Effector CD4-positive, alpha-beta T cell (primary cell): ENCODE measurements at regions not wholly inside any gene's neighbourhood (a gene's known extent, or its start where the extent isn't known, plus 50 kb on each side); places are given as distances from the start of the nearest gene placed in this dataset.

Experiments
- DNase-seq: peaks from one replicate; pipeline ENCODE4 v3.0.0-alpha.2; 2020

DNA sequence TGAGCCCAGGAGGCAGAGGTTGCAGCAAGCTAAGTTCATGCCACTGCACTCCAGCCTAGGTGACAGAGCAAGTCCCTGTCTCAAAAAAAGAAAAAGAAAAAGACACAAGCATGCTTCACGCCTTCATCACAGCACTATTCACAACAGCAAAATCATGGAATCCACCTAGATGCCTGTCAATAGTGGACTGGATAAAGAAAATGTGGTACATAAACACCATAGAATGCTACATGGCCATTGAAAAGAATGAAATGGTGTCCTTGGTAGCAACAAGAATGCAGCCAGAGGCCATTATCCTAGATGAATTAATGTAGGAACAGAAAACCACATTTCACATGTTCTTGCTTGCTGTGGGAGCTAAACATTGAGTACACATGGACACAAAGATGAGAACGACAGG is 392.6 kb downstream of the EIPR1 start:
- no peak for DNase-seq

DNA sequence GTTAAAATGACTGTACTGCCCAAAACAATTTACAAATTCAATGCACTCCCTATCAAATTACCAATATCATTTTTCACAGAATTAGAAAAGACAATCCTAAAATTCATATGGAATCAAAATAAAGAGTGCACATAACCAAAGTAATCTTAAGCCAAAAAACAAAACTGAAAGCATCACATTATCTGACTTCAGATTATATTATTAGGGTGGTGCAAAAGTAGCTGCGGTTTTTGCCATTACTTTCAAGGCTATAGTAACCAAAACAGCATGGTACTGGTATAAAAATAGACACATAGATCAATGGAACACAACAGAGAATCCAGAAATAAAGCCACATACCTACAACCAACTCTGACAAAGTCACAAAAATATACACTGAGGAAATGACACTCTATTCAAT is 396.6 kb downstream of the EIPR1 start:
- DNase-seq, result no peak

DNA sequence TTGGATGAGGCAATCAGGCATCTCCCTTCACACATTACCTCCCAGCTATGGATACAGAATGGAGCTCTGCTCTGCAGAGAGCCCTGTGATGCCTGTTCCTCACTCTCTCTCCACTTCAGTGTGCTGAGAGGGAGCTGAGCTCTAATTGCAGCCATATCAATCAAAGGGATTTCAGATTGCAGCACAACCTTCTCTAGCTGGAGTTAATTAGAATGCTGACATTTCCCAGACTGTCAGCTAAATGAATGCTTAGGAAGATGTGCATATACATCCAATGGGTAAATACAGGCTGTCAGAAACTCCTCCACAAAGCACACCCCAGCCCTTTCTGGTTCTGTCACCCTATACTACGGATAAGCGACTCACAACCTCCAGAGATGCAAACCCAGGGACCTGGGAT is 402.6 kb downstream of the EIPR1 start:
- DNase-seq, result no peak

DNA sequence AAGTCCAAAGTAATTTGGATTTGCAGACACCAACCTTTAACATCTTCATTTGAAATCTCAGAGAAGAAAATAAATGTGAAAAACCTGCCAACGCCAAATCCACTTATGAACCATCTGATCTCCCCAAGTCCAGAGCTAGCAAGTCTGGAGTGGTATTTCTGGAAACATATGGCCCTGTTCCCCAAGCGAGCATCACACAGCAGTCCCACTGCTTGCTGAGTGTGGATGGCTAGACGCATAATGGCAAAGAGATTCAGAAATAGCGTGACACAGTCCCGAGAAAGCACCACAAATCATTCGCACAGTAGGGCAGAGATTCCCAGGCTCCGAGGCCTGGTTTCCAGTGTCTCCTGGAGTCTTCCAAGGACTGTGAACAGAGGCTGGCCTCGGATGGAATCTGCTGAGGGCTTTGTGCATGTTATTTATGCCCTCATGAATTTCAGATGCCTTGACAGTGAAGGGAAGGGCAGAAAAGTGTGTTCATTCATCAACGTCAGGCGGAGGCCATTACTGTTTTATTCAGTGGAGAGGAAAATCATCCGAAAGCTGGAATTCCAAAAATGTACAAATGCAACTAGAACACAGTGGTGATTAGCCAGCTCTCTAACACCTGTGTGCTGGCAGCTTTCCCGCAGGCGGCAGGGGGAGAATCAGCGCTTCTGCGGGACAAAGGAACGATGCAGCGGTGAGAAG is 417.0 kb downstream of the EIPR1 start:
- DNase-seq, result no peak

DNA sequence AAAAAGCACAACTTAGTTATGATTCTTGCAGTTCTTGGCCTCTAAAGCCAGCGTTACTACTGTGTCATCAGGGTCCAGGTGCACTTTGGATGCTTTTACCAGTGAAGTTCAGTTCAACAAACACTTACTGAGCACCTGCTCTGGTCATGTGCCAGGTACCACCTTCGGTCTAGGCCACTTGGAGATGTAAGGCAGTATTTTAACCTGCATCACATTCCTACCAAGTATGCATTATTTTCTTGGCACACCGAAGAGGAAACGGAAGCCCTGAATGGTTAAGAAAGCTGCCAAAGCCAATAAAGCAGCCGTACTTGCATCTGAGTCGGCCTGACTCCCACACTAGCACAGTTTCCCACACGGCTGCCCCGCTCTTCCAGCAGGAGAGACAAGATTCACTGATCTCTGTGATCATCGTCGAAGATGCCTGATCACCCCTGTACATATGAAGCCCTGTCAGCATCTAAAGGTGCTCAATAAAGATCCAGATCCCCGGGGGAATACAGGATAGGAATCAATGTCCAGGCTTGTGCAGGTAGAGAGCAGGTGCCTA is 427.1 kb downstream of the EIPR1 start:
- DNase-seq, result no peak

DNA sequence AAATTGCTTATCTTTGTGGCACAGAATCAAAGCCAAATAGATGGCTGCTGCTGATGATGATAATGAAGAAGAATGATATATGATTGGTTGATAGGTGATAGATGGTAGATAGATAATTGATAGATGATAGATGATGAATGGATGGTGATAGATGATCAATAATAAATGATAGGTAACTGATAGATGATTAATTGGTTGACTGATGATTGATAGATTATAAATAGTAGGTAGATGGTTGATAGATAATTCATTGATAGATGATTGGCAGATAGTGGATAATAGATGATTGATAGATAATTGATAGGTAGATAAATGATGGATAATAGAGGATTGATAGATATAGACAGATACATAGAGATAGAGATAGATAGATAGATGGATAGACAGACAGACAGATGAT is 430.2 kb downstream of the EIPR1 start:
- no peak for DNase-seq

DNA sequence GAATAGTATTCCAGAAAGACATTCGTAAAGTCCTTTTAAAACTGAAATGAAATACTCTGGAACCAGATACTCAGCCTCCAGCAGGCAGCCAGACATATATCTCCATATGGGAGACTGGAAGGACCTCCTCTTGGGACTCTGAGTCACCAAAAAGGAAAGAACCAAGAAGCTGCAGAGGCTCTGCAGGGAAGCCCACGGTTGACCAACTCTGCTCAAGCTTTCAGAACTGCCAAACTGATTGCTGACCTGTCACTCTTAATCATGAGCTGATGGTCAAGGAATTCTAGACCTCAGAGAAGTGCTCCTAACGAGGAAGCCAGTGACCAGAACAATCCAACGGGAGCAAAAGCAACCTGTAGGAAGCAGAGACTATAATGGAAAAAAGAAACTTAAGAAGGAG is 434.7 kb downstream of the EIPR1 start:
- no peak for DNase-seq

DNA sequence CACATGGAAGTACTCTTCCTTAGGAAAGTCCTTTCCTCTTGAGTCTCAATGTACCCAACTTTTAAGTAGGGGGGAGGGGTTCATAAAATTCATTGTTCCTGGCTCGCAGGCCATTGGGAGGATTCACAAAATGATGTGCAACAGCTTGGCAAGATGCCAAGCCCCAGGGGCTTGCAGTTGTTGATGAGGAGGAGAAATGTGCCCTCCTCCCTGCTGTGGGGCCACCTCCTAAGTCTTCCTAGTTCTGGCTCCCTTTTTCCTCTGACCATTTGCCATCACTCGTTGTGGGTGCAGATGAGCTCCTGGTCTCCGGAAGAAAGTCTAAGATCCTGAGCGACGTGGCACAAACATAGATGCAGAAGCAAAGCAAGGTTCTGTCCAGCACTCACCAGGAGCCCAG is 435.4 kb downstream of the EIPR1 start:
- DNase-seq, result no peak

DNA sequence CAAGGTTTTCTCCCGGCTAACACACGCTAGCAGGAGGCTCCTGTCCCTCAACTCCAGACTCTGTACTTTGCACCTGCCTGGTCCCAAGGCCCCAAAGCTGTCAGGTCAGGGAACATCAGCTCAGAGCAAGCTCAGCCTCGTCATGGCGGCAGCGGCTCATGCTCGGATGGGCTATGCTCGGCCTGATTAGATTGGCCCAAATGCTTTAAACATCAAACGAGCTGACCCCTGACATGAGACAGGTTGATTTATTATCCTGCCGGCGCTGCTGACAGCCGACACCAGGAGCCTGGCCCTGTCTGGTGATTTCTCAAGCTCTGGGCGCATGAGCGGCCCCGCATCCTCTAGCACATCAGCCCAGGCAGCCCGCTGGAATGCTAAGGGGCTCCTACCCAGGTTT is 436.4 kb downstream of the EIPR1 start:
- DNase-seq, result no peak

DNA sequence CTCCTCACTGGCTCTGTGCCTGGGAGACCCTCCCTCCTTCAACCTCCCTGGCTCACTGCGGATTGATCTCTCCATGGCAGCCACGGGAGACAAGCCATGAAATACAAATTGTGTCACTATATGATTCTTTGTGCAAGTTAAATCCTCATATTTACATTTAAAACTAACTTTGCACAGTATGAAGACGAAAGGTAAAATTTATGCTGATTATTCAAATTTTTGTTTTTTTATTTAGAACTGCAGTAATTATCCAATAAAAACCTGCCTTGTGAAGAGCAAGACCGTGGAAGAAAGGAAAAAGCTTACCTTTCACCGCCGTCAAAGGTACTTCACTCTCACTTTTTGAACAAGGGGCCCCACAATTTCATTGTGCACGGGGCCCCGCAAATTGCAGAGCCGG is 436.9 kb downstream of the EIPR1 start:
- no peak for DNase-seq

DNA sequence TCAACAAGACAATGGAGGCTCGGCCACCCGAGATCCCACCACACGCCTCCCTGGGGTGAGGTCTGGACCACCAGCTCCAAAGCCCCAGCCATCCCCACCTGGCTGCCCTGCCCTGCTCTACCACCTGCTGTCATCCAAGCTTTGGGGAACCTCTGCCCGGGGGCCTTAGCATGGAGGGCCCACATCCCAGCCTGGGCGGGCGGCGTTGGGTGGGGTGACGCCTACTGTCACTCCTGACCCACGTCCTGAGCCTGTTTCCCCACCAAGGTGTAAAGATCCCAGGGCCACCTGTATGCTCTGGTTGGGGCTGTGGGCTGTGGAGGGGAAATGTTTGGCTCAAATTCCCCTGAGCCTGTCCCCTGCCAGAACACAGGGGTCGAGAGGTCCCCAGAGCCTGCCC is 437.6 kb downstream of the EIPR1 start:
- DNase-seq, result no peak

DNA sequence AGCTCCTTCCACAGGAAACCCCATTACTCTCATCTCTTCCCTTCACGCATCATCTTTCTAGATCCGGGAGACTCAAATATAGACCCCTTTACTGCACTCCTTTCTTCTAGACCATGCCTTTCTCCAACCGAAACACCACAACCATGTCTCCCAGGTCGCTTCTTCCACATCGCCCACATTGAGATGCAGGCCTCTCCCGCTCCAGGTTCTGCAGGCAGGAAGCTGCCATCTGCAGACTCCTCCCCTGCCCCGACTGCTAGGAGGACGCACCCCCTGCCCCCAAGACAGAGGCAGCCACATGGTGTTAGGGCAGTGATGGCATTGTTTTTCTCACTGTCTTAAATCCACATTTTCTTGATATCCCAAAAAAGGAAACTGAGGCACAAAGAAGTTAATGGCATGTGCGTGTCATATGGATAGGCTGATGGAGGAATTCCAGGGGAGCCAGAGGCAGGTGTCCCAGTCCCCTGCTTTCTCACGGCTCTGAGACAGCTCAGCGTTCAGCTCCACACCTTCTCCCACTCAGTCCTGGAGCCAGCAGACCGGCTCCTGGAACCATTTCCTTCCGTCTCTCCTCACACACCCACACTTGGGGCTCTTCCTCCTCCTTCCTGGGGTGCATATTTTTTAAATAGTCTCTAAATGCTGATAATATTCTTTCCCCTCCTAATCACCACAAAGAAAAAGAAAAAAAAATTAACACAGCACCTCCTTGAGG is 438.4 kb downstream of the EIPR1 start:
- DNase-seq, result no peak

DNA sequence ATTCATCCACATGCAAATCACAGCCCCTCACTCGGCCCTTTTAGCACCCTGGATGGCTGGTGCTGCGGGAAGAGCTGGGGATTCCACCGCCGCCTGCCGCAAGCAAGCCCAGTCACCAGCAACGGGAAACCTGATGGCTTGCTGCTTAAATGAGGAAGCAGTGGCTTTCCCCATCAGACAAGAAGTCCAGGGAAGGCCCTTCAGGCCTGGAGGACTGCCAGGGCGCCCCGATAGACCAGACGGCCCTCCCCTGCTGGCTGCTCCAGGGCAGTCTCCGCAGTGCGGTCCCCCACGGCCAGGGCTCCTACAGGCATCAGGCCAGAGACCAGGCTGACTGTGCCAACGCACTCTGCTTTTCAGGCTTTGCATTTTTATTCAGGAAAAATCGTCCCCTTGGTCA is 439.1 kb downstream of the EIPR1 start:
- no peak for DNase-seq

DNA sequence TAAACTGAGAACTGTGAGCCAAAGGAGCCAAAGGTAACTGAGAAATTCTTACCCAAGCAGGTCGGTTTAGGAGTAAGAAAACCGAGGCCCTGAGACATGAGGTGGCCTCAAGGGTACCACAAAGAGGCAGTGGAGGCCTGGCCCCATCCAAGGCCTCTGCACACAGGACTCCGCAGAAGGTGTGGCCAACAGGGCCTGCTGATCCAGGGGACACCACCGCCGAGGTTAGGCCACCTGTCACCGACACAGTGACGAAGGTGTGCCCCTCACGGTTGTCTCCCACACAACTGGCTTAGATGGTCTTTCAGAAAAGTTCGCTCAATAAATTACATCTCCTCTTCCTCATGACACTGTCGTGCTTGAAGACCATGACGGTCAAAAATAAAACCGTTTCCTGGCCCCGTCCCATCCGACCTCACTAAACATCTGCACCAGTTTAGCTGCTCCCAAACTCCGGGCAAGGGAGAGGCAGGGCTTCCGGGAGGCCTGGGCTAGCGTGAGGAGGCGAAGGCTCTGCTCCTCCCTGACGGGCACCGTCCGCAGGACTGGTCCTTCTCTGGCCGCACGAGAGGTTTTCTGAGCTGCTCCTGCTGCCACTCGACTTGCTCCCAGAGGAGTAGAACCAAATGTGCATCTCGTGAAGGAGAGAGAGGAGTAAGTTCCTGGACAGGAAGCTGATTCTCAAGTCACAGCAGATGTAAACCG is 442.0 kb downstream of the EIPR1 start:
- DNase-seq, result no peak

DNA sequence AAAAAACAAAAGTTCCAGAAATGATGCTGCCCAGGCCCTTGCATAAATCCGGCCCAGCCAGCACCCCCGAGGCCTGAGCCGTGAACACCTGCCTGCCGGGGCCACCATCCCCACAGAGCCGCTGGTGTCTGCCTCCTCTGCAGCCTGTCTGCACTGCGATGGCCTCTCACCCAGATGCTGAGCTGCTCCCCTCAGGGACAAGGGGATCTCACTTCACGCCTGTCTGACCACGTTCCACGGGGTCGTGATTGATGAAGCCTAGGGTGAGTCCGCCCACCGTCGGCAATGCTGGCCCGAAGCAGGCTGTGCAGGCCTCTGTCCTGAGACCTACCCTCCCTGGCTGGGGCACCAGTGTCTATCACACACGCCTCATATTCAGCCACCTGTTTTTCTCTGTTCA is 444.2 kb downstream of the EIPR1 start:
- no peak for DNase-seq

DNA sequence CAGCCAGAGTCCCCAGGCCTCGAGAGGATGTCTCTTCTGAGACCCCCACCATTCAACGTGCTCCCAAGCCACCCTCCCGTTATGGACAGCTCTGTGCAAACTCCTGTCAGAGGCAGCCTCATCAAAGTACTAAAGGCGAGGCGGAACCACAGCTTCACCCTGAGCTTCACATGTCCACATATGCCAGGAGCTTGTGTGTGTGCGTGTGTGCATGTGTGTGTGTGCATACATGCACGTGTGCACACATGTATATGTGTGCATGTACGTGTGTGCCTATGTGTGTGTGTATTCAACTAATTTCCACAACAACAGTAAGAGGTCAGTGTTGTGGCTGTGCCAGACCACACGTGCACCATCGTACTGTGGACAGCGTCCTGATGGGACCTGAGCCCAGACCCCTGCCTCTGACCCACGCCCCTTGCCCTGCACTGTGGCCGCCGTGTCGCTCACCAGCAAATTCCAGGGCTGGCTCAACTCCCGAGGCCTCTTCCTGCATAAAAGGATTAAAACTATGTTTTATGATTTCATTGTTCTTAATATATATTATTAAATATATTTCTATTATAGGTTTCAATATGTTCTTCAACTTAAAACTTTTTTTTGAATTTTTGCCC is 444.8 kb downstream of the EIPR1 start:
- no peak for DNase-seq

DNA sequence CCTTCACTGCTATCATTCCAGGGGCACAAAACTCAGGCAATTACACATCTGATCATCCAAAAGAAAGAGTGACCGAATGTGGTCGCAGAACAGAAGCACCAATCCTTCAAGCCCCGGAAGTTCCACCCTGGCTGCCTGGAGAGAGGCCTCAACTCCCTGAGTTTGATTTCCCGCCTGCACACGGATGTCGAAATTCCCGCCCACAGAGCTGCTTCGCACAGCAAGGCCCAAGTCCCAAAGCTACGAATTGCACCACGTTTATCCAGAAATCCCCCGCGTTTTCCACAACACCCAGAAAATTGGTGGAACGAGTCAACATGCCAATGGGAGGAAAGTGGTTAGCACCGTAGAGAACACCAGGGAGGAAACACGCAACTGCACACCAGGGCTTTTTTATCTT is 445.4 kb downstream of the EIPR1 start:
- DNase-seq, result no peak

DNA sequence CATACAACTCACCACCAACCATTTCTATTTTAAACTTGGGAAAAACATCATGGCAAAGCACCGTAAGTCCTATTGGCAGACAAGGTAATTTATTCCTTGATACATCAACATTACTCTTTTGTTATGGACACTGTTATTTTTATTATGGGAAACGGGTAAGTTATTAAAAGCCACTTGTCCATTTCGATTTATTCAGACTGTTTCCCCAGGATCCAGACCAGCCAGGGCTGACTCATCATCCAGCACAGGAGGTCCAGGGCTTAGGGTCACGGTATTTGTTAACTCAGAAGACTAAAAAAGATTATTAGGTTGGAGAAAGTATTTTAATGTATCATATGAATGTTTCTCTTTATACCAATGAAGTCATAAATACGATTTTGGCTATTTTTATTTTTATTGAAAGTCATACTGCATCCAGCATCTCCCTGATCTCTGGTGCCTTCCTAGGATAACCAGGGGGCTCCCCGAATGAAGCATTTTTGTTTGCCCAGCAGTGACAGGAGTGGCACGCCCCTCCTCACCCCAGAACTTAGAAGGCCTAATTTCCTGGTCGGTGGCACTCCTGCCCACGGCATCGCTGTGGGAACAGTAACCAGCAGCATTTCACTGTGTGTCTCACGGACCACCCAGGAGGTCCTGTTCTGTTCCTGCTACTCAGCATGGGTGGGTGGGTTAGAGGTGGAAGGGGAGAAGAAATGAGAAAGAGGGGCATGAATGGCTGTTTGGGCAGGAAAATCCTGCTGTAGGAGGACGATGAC is 446.1 kb downstream of the EIPR1 start:
- no peak for DNase-seq

DNA sequence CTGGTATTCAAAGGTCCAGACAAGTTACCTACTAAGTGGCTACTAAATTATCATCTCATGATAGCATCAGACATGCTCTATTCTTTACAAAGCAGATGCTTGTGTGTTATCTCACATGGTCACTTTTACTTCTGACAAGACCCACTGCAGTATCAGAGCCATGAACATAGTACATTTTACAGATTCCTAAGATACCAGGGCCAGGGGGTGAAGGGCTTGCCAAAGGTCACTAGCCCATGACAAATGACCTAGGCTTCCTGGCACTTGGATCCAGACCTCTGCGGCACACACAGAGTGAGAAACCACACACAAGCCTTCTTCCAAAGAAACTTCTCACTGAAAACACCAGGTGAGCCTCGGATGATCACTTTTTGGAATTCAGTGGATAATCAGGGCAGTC is 446.8 kb downstream of the EIPR1 start:
- no peak for DNase-seq

DNA sequence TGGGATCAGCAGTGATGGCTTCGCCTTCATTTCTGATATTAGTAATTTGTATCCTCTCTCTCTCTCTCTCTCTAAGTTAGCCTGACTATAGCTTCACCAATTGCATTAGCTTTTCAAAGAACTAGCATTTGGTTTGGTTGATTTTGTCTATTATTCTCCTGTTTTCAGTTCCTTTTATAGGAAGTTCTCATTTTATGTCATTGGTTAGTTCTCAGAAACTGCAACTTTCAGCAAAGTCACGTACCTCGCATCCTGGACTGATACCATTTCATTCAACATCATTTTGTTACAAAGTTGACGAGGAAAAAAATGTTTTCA is 450.8 kb downstream of the EIPR1 start:
- DNase-seq, result no peak

DNA sequence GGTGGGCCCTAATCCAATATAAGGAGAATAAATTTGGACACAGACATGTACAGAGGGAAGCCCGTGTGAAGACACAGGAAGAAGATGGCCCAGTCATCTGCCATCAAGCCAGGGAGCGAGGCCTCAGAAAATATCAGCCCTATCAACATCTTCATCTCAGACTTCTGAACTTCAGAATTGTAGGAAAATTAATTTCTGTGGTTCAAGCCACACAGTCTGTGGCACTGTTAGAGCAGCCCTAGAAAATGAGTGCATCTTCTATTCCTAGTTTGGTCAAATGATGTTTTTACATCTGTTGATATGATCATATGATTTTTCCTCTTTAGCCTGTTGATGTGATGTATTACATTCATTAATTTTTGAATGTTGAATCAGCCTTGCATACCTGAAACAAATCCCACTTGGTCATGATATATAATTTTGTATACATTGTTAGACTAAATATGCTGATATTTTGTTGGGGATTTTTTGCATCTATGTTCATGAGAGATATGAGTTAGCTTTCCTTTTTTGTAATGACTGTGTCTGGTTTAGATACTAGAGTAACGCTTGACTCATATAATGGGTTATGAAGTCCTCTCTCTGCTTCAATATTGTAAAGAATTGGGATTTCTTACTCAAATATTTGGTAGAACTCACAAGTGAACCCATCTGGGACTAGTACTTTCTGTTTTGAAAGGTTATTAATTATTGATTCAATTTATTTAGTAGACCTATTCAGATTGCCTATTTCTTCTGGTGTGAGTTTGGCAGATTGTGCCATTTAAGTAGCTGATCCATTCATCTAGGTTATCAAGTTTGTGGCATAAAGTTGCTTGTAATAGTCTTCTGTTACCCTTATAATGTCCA is 451.4 kb downstream of the EIPR1 start:
- DNase-seq, result no peak

DNA sequence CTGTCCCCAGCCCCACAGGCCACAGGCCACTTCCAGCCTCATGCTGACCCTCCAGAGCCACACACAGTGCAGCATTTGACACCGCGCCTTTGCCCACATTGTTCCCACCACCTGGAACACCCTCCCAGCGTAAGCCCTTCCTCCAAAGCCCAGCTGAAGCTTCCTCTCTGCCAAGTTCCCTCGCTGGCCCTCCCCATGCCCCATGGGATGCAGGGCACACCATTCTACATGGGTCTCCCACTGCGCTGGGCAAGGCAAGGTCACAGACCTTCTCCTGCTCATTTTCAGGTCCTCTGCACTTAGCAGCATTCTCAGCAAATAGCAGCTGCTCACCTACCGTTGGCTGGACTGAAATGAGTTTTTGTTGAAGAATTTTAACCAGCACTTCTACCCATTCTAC is 455.5 kb downstream of the EIPR1 start:
- no peak for DNase-seq
